Pancreas (tissue), 10 donors: ENCODE measurements at regions not wholly inside any gene's neighbourhood (a gene's known extent, or its start where the extent isn't known, plus 50 kb on each side); places are given as distances from the start of the nearest gene placed in this dataset.
A peak's percentile ranks its signal among the peaks of the same experiment; 100 is the strongest.

Experiments used
- ATAC-seq, 4 donors: fragments of 200-7000 bp; cut with Tn5 transposase; one replicate each; pipeline versions ENCODE4 v1.8.0 to v1.9.1; 2020; ENCODE audit warnings: mild to moderate bottlenecking in 4 of 4, moderate library complexity in 4 of 4
- DNase-seq, 6 donors: peaks; one replicate each; pipeline ENCODE4 v3.0.0-alpha.2; 2020
- FAIRE-seq: peaks from 2 replicates; lab custom pipeline; 2012; peaks lifted over from hg19 to GRCh38; lab: Jason Lieb, UNC
- H3K27ac ChIP-seq, 4 donors: fragments of 200-600 bp; sonication (generic); 1 replicate in 3 of 4; 2 replicates in 1 of 4; pipeline versions ENCODE4 v1.5.0 to v1.8.0; 2020
- H3K27me3 ChIP-seq, 4 donors: fragments of 200-600 bp; one replicate each; pipeline ENCODE4 v1.8.0; 2021
- H3K36me3 ChIP-seq, 3 donors: fragments of 200-600 bp; sonication (generic) in 1 of 3; one replicate each; pipeline versions ENCODE4 v1.5.0 to v1.8.0; 2020 to 2021
- H3K4me1 ChIP-seq, 3 donors: fragments of 200-600 bp; one replicate each; pipeline ENCODE4 v1.8.0; 2021
- H3K4me3 ChIP-seq, 4 donors: fragments of 200-600 bp; sonication (generic) in 2 of 4; one replicate each; pipeline versions ENCODE4 v1.5.0 to v1.8.0; 2020 to 2021
- H3K9me3 ChIP-seq, 4 donors: fragments of 200-600 bp; one replicate each; pipeline ENCODE4 v1.8.0; 2021
- WGBS, 2 donors: extraction: QIAGEN DNeasy Blood & Tissue Kit; methylation state at CpG; one replicate each; pipeline ENCODE4 v1.1.7; 2013; 5-methylcytosine and 5-hydroxymethylcytosine counted together
- intact Hi-C, 3 donors: fragments of 100-400 bp; cut with DNase I; formaldehyde crosslinking; loops; one replicate each; pipeline versions ENCODE4 v1.11.1 to v1.14.2; 2022
- TF ChIP-seq, protein P1 (sequence below), 4 donors: fragments of 200-600 bp; sonication (generic) in 3 of 4; IDR thresholded peaks; one replicate each; pipeline versions ENCODE4 v1.5.0 to v1.8.0; 2021; ENCODE audit warnings: antibody characterized with exemption in 4 of 4
- donor health status: healthy with polysubstance abuse.
- donor health status: DM: no; HTN: no; CAD: no; lungs with moderate emphysema.
- donor health status: DM: no; HTN: no; CAD: no.
- donor health status: control.
- donor health status: control.
- donor health status: Bipolar disorder and iron deficiency.
- donor health status: DM: yes; HTN: yes; CAD: no.
- donor health status: DM: no; HTN: no; CAD: no.
- donor health status: DM: no; HTN: no; CAD: no.
- donor health status: DM: yes; HTN: yes; CAD: no.

DNA sequence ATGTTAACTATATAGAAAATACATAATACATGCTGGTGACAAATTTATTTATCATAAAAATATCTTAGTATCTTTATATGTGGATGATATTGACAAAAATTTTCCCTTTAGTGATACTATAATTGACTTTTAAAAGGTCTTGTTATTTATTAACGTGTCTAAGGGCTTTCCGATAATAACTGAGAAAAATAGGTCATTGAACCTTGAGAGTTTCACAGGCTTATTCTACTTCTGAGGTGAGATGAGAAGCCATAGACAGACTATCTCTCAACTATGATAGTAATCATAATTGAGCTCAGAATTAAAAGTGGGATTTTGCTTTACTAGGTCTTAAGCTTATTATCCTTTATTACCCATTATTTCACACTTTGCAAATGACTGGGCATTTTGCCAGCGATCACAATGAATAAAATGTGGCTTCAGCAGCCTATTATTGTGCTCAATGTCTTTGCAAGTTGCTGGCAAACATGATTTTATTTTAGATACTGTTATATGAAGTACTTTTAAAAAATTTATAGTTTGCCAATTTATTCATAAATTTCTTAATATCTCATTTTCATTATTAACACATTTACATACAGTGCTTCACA is 574.5 kb downstream of the ZWINT start:
- TF ChIP-seq, protein P1, sequence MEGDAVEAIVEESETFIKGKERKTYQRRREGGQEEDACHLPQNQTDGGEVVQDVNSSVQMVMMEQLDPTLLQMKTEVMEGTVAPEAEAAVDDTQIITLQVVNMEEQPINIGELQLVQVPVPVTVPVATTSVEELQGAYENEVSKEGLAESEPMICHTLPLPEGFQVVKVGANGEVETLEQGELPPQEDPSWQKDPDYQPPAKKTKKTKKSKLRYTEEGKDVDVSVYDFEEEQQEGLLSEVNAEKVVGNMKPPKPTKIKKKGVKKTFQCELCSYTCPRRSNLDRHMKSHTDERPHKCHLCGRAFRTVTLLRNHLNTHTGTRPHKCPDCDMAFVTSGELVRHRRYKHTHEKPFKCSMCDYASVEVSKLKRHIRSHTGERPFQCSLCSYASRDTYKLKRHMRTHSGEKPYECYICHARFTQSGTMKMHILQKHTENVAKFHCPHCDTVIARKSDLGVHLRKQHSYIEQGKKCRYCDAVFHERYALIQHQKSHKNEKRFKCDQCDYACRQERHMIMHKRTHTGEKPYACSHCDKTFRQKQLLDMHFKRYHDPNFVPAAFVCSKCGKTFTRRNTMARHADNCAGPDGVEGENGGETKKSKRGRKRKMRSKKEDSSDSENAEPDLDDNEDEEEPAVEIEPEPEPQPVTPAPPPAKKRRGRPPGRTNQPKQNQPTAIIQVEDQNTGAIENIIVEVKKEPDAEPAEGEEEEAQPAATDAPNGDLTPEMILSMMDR (IDR thresholded peaks at IDR 0.05), result no peak
- no peak for DNase-seq
- Histone ChIP-seq H3K36me3 (no peaks in the 10 kb centered on the region), H3K4me3 (no peak overlapping the region), H3K9me3 (no peaks in the 10 kb centered on the region), H3K27ac (no peak overlapping the region), H3K4me1 (peaks cover 0 to 3% (median 0%) of the 10 kb centered on the region in 3 donors), H3K27me3 (no peaks in the 10 kb centered on the region)
- FAIRE-seq, result no peak
- intact Hi-C loops, result no loop called here
- peak in 1 of 4 donors; percentile 42 for ATAC-seq
- 31 to 44% methylated on average over 3 of the region's 3 CpGs for WGBS, 2 donors

DNA sequence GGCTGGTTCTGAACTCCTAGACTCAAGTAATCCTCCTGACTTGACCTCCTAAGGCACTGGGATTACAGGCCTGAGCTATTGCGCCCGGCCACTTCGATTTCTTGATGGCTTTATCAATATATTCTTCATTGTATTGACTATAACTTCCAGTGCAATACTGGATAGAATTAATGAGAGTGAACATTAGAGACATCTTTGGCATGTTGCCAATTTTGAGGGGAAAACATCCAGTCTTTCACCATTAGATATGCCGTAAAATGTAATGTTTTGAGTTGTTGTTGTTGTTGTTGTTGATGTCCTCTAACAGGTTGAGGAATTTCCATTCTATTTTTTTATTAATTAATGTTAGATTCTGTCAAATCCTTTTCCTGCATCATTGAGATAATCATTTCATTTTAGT is 578.9 kb downstream of the ZWINT start:
- intact Hi-C loops, result no loop called here
- TF ChIP-seq, protein P1 (IDR thresholded peaks at IDR 0.05), result no peak
- WGBS, 2 donors, result 89 to 90% methylated on average over 4 of the region's 4 CpGs
- H3K27me3 ChIP-seq, result no peaks in the 10 kb centered on the region
- H3K4me1 ChIP-seq, result peaks cover 0 to 3% (median 0%) of the 10 kb centered on the region in 3 donors
- no peaks in the 10 kb centered on the region for H3K9me3 ChIP-seq
- no peak overlapping the region for H3K4me3 ChIP-seq
- DNase-seq, result no peak
- H3K27ac ChIP-seq, result no peak overlapping the region
- no peaks in the 10 kb centered on the region for H3K36me3 ChIP-seq
- no peak for ATAC-seq
- FAIRE-seq, result no peak

DNA sequence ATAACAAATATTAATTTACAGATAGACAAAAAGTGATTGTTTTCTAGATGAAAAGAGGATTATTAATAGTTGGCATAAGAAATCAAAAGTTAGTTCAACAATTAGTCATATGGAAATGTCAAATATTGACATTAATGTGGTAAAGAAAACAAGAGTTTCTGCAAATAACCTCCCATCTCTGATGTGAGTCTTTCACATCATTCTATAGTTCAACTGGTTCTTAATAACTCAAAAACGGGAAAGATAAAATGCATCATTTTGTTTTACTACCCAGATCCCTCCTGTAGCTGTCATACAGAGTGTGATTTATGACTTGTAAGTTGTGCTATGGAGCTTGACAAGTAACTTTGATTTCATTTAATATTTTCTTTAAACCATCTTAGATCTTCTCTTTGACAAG is 594.8 kb downstream of the ZWINT start:
- no peak for DNase-seq
- no peaks in the 10 kb centered on the region for H3K9me3 ChIP-seq
- intact Hi-C loops, result no loop called here
- no peak for ATAC-seq
- no peak overlapping the region for H3K27ac ChIP-seq
- no peak overlapping the region for H3K4me3 ChIP-seq
- no peak for FAIRE-seq
- no peaks in the 10 kb centered on the region for H3K36me3 ChIP-seq
- 22 to 37% methylated on average over 1 of the region's 1 CpG for WGBS, 2 donors
- TF ChIP-seq, protein P1 (IDR thresholded peaks at IDR 0.05), result no peak
- no peaks in the 10 kb centered on the region for H3K27me3 ChIP-seq
- no peaks in the 10 kb centered on the region for H3K4me1 ChIP-seq

DNA sequence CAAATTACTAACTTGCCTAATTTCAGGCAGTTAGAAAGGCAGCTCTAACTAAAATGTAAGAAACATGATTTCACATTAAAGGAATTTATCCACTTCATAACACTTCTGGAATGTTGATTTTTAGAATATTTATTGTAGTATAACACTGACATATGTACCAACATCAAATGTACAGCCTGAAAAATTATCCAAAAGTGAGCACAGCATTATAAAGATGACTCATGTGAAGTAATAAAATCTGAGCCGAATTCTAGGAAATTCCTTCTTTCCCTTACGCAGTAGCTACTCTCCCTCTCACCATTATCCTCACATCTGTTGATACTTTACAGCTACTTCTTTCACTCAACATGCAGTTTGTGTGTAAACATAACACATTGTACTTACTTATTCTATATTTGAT is 610.6 kb downstream of the ZWINT start:
- no peaks in the 10 kb centered on the region for H3K36me3 ChIP-seq
- TF ChIP-seq, protein P1 (IDR thresholded peaks at IDR 0.05), result no peak
- WGBS, 2 donors, result 78 to 89% methylated on average over 2 of the region's 2 CpGs
- no peak overlapping the region for H3K4me3 ChIP-seq
- FAIRE-seq, result no peak
- H3K9me3 ChIP-seq, result no peaks in the 10 kb centered on the region
- intact Hi-C loops, result no loop called here
- no peaks in the 10 kb centered on the region for H3K4me1 ChIP-seq
- no peak for DNase-seq
- ATAC-seq, result no peak
- H3K27ac ChIP-seq, result no peak overlapping the region
- no peaks in the 10 kb centered on the region for H3K27me3 ChIP-seq

DNA sequence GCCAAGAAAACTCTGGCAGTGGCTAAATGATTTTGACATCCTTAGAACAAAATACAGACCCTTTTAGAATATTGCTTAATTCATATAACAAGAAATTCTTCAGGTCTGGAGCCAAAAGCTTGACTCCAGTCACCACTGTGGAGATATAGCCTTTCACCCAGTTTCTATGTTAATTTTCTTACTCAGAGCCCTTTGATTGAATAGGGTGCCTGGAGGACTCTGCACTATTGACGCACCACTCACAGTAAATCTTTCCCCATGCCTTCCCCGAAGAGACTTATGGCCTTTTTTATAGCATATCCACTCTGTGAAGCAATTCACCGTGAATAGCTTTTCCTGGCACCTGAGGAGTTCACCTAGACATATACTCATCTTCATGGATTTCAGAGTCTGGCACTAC is 613.8 kb downstream of the ZWINT start:
- Histone ChIP-seq H3K27ac (no peak overlapping the region), H3K9me3 (no peaks in the 10 kb centered on the region), H3K27me3 (no peaks in the 10 kb centered on the region), H3K4me1 (no peaks in the 10 kb centered on the region), H3K4me3 (no peak overlapping the region), H3K36me3 (no peaks in the 10 kb centered on the region)
- DNase-seq, result no peak
- ATAC-seq, result no peak
- intact Hi-C loops, result no loop called here
- WGBS, 2 donors, result 66 to 71% methylated on average over 3 of the region's 3 CpGs
- FAIRE-seq, result no peak
- TF ChIP-seq, protein P1 (IDR thresholded peaks at IDR 0.05), result no peak
